GM12875 (cell line): ENCODE measurements at regions not wholly inside any gene's neighbourhood (a gene's known extent, or its start where the extent isn't known, plus 50 kb on each side); places are given as distances from the start of the nearest gene placed in this dataset.

ENCODE experiments used
- H3K4me3 ChIP-seq: one replicate; pipeline ENCODE4 v1.5.1; 2011; ENCODE audit warnings: low read depth, low read length, control low read depth
- CTCF ChIP-seq: IDR thresholded peaks from 2 replicates; pipeline ENCODE4 v1.5.1; 2011; ENCODE audit warnings: low read depth, mild to moderate bottlenecking, control low read depth, inconsistent platforms, low read length, moderate library complexity, borderline replicate concordance; ENCODE audit not compliant: insufficient read depth

- H3K4me3 ChIP-seq: no peak overlapping the region
- peak; percentile 88 for TF ChIP-seq CTCF
Observed at GRCh38 chr1:34681480-34682451, 73.1 kb upstream of the GJB5 start.

GRCh38 chr1:34682452-34683223 is 72.2 kb upstream of the GJB5 start:
- no peak overlapping the region for H3K4me3 ChIP-seq

GRCh38 chr1:34683616-34684015 is 71.2 kb upstream of the GJB5 start:
- TF ChIP-seq CTCF: no peak
- H3K4me3 ChIP-seq: no peak overlapping the region

More at GRCh38 chr1:34682452-34683223, 72.2 kb upstream of the GJB5 start:
- TF ChIP-seq CTCF: no peak

- no peak overlapping the region for H3K4me3 ChIP-seq
- no peak for TF ChIP-seq CTCF
Observed at GRCh38 chr1:34684266-34684665, 70.6 kb upstream of the GJB5 start.

- H3K4me3 ChIP-seq: no peak overlapping the region
- TF ChIP-seq CTCF: no peak
Observed at GRCh38 chr1:34685225-34685624, 69.6 kb upstream of the GJB5 start.

GRCh38 chr1:34686531-34686930 is 68.3 kb upstream of the GJB5 start:
- H3K4me3 ChIP-seq: no peak overlapping the region
- TF ChIP-seq CTCF: no peak
